Glomerular visceral epithelial cell (primary cell): ENCODE measurements at regions not wholly inside any gene's neighbourhood (a gene's known extent, or its start where the extent isn't known, plus 50 kb on each side); places are given as distances from the start of the nearest gene placed in this dataset.
"Not testable (repeated sequence)": the region's sequence is repeated elsewhere in the genome, so short reads cannot be mapped to it uniquely, and the experiment has no call there.

ENCODE experiments used
- DNase-seq: peaks from one replicate; pipeline ENCODE4 v3.0.0-alpha.2; 2016; ENCODE audit errors: extremely low spot score

DNA sequence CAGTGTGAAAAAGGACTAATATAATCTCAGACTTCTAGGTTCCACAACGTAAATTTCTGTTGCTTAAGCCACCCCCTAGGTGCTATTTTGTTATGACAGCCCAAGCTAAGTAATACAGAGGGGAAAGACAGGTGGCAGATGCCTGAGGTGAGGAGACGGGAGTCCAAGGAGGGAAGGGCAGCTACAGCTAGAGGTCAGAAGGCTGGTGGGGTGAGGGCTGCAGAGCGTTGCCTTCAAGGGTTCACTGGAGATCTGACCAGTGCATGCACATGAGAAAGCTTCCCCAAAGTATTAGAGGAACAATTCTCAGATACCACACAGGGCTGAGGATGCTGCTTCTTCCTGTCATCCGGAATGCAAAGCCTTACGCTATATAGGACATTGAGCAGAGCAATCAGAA lies 104.7 kb upstream of the IRX4 start:
- DNase-seq = no peak

DNA sequence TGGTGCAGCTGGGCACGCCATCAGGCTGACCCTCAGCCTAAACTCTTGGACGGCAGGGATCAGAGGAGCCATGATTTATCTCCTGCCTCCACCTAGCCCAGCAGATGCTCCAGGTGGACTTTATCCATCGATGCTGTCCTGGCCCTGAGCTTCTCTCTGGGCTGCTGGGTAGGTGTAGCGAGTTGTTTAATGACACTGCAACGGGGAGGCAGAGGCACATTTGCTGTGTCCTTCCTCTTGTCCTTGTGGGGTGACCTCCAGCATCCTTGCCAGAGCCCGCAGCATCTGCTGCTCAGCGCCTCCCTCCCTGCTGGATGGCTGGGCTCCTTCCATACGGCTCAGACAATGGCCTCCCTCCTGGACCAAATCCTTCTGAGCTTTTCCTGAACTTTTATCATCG lies 103.1 kb upstream of the IRX4 start:
- DNase-seq = no peak

DNA sequence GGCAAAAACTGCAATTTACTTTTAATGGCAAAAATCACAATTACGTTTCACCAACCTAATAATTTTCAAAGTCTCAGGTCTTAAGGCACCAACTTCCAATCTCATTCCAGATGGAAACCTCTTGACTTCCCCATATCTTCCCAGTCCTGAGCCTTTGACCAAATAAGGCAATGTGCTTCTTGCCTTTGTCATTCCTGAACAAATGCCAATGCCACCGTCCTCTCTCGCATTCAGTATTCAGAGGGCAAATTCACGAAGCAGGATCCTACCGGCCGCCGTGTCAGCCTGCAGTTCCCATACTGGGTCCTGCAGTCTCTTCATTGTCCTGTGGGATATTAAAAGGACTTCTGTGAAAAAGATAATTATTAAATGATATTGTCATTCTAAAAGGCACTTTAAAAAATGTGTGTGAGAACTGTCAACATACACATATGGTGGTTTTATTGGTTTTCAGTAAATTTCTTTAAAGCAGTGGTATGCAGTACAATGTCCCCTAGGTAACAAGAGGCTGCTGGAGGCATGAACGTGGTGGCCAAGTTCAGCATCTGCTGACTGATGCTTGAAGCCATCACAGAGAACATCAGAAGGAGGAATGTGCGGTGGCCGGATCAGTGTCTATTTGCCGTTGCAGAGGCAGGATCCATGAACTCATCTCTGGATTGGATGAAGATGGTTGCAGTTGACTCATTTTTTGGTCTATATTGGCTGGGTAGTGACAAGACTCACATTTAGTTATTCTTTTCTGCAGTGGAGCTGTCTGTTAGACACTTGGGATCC lies 101.4 kb upstream of the IRX4 start:
- no peak for DNase-seq

DNA sequence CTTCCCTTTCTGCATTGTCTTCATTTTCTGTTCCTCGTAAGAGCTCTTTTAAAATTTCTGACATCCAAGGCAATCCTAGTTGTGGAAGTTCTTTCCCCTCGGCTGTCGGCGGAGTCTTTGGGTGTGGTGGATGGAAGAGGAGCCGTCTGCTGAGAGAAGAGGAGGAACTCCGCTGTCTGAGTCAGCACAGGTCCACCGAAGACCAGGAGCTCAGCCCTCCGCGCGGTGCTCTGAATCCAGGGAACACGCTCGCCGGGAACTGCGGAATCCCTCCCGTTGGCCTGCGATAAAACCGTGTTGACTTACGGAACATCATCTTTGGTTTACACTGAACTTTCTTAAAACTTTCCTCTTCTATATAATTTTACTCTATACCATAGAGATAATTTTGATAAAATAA lies 100.7 kb upstream of the IRX4 start:
- DNase-seq = no peak

DNA sequence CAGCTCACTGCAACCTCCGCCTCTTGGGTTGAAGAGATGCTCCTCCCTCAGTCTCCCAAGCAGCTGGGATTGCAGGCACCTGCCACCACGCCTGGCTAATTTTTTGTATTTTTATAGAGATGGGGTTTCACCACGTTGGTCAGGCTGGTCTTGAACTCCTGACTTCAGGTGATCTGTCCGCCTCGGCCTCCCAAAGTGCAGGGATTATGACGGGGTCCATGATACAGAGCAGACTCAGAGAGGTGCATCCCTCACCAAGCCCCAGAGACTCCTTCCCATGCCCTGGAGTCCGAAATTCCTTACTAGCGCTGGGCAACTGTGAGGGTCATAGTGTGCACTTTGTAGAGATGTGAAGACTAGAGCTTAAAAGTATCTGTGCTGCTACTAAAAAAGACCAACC lies 99.8 kb upstream of the IRX4 start:
- DNase-seq = not testable (repeated sequence)

DNA sequence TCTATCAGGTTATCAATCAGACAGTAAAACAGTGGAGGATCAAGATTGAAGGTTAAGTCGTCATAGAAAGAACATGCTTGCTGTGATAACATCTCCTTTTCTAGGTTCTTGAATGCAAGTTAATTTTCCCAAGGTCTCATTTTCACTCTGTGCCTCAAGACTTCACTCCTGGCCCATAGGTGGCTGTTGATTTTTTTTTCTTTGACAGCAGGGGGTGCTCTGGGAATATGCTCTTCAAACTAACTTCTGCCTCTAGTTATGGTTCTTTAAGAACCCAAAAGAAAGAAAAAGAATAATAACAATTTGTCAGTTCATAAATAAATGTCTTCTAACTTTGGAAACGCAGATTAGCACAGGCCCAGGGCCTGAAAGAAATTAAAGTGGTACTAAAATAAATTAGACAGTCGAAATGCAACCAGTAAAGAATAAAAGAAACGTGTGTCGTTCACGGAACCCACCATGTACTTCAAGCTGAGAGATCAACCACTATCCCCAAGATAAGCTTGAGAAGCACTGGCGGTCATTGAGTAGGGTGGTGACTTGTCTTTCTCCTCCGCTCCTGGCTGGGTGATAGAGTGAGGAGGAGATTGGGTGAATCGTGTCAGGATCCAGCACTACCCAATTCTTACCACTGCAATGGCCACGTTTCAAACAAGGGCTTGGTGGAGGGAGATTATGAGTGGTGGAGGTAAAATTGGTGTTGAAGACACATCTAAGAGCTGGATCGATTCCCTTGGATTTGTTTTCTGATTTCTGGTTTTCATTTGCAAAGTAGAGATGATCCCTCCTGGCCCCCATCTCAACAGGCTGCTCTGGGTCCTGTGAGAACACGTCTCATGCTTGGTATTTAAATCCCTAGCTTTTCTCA lies 93.4 kb upstream of the IRX4 start:
- DNase-seq = no peak

DNA sequence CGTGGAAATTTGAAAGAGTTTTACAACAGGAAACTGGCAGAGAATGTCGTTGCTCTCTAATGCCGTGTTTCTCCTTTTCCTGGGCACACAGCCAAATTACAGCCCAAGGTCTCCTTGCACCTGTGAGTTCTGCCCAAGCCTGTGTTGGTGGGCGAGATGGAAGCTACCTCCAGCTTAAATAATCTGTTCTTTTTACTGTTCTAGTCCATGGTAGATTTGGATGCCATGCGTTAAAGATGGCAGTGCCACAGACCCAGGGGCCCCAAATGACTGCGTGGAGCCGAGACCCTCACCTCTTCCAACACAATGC lies 92.6 kb upstream of the IRX4 start:
- DNase-seq = no peak

DNA sequence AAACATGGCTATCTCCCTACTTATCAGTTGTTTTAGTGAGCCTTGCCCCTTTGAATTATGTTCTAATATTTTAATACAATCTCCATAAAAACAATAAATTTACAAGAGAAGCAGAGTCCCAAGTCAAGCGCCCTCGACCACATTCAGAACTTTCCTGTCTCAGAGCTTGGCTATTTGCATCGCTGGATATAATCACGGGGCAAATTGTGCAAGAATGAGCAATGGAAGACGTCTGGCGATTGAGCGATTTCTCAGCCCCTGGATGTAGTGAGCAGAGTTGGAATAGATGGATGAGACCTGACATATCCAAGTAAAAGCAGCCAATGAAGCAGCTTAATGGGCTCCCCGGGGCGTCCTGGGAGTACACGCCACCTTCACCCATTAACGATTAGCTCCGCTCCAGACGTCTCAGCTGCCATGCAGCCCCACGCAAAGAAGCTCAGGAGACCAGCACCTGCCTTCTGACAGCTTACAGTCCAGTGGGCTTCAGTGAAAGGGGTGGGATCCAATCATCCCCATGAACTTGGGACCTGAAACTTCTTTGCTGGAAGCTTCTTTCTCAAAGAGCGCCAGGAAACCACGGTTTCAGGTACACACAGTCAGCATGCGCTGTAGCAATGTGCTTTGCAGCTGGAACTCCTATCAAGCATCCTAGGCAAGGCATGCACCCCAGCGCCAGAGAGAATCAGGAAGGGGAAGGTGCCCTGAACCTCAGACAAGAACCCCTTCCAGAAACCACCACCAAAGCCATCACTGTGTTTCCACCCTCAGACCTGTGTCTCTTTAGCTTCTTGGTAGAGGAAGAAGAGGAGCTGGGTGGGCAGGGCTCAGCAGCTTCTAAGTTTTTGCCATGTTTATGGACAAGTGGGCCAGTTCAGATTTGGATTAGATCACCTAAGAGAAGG lies 92.0 kb upstream of the IRX4 start:
- DNase-seq = no peak

DNA sequence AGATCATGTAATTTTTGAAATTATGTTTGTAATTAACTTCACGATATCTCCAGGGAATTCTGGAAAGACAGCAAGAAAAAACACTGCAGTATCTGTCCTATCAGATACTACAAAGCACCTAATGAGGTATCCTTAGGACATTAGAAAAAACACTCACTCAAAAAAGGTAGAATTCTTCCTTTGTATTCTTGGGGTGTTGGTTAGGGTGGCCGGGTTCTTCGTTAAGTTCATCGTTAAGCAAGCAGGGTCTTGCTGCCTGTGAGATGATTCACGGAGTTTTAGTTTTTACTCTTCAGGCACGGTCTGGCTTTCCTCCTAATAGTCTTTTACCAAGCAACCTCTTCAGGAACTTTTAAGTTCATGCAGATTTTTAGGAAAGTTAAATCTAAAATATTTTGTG lies 91.4 kb upstream of the IRX4 start:
- DNase-seq = no peak

DNA sequence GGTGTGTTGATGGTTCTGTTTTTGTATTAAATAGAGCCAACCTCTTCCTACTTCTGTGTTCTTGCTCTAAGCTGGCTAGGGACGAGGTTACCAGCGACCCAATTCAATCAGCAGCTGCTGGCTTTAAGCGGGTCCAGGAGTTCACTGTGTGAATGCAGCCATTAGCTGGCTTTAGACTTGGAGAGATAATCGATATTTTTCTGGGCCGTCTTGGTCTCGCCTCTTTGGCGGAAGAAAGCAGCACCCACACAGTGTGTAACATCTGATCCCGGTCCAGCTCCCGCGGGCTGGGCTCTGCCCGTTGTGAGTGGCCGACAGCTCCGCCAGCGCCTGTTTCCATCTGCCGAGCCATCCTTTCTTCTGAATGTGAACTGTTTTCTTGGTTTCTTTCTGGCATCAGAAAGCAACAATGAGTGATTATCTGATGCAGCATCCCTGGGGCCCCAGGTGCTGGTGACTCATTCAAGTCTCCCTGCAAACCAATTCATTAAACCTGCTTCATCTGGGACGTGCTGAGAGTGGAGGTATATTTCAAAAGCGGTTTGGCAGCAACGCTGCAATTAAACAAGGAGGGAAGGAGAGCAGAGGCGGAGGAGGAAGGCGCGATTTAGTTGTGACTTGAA lies 90.8 kb upstream of the IRX4 start:
- no peak for DNase-seq

DNA sequence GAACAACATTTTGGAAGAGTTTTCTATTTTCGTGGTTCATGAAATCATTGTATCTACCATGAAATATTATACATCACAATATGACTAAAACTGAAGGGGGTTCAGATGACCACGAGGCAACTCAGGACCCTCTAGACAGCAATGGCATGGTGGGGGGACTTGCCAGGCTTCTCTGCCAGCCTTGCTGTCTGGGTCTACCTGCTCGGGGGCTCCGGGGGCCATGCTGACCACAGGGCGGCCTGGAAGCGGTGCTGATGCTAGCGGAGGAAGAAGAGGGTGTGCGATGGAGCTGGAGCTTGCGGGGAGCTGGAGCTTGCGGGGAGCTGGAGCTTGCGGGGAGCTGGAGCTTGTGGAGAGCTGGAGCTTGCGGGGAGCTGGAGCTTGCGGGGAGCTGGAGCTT lies 89.2 kb upstream of the IRX4 start:
- no peak for DNase-seq

DNA sequence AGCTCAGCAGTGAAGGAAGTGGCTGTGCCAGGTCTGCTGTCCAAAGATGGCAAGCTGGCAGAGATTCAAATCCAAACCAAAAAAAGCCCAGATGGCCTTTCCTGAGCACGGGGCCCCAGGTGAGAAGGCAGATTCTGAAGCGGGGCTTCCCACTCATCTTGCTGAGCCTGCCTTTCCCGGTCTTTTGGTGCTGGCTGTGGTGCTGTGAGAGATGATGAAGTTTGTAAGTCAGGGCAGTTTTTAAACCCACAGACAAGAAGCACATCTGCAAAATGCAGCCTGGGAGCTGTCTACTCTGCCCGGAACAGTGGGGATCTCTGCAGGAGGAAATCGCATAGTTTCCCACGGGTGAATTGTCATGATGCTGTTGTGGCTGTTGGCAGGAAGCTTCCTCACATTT lies 85.0 kb upstream of the IRX4 start:
- no peak for DNase-seq

DNA sequence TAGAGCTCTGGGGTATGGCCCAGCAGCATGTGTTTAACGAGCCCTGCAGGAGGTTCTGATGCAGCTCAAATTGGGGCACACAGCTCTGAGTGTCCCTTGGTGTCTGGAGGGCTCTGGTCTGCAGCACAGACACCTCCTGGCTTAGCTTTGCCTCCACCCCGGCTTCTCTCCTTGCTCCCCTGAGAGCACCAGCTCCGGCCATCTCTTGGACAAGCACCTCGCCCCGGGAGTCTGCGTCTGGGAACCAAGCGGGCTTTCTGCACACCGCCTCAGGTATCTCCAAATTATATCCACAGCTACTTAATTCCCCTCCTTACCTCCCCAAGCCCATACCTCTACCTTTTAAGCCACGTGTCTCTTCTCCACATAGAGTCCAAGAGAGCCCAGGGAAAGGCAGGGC lies 83.7 kb upstream of the IRX4 start:
- DNase-seq = no peak

DNA sequence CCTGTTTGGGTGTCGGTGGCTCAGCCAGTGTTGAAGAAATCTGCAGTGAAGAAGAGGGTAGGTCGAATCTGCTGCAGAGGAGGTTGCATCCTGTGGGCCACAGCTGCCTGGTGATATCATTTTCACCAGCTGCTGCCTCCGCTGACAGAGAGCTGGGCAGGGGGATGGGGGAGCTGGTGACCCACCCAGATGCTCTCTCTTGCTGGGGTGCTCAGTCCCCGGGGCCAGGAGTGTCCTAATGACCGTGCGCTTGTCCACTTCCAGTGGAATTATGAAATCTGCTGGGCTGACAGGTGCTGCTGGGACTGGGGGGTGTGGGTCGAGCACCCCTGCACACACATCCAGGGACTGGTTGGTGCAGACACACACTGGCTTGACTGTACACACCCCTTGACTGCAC lies 83.2 kb upstream of the IRX4 start:
- no peak for DNase-seq

DNA sequence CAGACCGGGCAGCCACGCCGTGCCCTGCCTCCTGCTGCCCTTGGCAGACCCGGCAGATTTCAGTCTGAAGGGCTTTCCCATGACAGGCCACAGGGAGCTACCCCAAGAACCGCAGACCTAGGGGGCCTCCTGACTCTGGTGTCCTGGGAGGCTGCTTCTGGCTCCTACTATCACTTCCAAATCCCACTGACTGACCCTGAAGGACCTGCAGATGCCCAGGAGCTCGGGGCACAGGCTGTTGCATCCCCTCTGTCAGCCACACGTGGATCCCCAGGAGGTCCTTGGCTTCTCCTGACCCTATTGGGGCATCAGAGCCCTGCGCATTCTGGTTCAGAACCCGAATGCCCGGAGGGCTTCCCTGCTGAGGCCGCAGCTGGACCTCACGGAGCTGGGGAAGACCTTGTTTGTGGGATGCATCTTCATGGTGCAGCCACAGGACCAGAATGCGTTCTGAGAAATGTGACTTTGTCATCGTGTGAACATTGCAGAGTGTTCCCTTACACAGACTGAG lies 81.3 kb upstream of the IRX4 start:
- DNase-seq = no peak

DNA sequence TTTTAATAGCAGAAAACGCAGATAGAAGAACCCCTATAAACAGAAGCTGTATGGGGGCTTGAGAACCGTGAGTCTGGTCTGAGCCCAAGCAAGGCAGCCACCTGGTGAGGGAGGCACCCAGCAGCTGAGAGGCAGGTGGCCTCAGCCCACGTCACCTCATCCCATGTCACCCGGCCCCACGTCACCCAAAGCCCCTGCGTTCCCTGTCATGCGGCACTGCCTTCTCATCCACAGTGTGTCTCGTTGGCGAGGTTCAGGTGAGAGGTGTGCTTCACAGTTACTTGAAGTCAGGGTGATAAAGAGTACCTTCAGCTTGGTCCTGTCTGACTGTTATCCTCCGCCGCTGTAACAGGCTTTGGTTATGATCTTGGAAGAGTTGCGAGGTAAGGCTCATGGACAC lies 80.6 kb upstream of the IRX4 start:
- no peak for DNase-seq

DNA sequence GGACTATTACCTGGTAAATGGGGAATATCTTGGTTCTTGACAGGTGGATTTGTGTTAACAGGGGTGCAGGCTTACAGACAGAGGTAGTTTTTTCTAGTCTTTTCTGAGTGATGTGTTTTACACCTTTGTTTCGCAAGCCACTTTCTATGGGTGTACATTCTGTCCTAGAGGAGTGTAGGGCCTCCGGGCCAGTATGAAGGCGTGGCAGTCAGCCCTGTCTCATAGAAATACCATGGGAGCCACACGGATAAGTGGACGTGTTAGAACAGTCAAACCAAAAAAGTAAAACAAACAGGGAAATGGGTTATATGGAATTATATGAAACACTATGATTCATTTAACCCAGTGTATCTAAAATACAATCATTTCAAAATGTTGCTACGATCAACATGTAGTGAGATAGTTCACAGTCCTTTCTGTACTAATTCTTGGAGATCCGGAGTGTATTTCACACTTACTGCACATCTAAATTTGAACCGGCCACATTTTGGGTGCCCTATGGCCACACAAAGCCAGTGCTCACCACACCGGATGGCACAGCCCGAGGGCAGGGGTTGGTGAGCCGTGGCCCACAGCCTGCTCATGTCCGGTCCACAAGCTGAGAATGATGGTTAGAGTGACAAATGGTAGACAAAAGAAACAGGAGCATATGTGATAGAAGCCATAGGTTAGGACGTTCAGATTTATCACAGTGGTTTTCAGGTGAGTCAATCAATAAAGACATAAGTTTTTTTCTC lies 80.1 kb upstream of the IRX4 start:
- DNase-seq = no peak

DNA sequence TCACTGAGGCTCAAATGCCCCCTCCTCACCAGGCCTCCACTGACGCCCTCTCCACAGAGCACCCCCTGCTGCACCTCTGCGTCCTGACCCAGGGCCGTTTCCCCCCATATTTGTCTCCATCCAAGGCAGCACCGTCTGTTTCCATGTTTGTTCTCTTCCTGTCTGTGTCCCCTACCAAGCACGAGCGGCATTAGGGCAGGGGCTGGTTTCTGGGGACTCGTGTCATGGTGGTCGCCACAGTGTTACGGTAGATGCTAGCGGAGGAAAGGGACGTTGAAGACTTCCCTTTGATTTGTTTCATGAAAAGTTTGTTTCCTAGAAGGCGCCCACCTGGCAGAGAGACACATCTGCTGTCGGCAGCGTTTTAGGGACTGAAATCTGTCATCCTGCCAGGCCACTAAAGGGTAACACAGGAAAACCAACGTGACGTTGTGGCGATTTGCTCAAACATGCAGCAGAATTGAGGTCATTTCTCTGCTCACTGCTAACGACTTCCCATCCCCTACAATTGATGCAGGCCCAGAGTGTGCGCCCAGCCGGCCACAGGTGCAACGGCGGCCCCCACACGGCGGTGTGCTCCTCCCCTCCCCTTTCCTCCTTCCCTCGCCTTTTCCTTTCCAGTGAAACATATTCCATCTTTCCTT lies 79.3 kb upstream of the IRX4 start:
- no peak for DNase-seq

DNA sequence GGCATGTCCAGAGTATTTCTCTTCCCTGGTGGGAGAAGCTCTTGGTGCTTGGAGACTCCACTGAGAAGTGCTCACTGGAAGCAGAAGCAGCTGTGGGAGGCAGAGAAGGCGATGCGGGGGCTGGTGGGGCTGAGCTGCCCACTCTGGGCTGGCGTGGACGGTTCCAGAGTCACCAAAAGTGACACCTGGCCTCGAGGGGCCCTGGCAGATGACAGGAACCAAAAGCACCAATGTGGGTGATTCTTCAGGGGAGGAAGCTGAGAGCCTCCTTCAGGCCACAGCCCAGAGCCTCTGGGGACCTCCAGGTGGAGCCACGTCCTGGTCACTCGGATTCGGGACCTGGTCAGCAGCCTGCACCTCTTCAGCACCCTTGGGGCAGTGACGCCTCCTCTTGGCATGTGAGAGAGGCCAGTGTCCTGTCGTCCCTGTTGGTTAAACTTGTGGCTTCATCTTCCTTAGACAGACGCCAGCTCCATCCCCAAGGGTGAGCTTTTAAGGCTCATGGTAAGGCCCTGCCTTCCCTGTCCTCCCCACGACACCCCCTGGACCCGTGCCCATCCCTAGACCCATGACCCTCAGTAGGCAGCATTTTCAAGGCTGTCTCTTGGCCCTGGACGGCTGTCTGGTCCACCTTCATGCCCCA lies 78.7 kb upstream of the IRX4 start:
- no peak for DNase-seq
